ENCODE measurements at regions not wholly inside any gene's neighbourhood (a gene's known extent, or its start where the extent isn't known, plus 50 kb on each side); places are given as distances from the start of the nearest gene placed in this dataset.
"Not testable (repeated sequence)": the region's sequence is repeated elsewhere in the genome, so short reads cannot be mapped to it uniquely, and the experiment has no call there.

GRCh38 chr18:78501251-78501650 is 478.4 kb upstream of the SALL3 start:
- intact Hi-C loops (cut with DNase I; ENCODE audit: low total_unique reads), result no loop called here
- no peaks in the 10 kb centered on the region for H3K9me3 ChIP-seq
- no peaks in the 10 kb centered on the region for H3K4me1 ChIP-seq
- TF ChIP-seq CTCF (IDR thresholded peaks at IDR 0.05), result no peak
- no peaks in the 10 kb centered on the region for H3K36me3 ChIP-seq
- no peak for DNase-seq
- peaks cover 0 to 2% of the 10 kb centered on the region in 2 donors for H3K27me3 ChIP-seq
- no peak overlapping the region for H3K27ac ChIP-seq
- H3K4me3 ChIP-seq, result no peak overlapping the region

GRCh38 chr18:78503129-78503528 is 476.5 kb upstream of the SALL3 start:
- Histone ChIP-seq H3K4me1 (no peaks in the 10 kb centered on the region), H3K27me3 (peaks cover 0 to 6% of the 10 kb centered on the region in 2 donors), H3K4me3 (no peak overlapping the region), H3K36me3 (no peaks in the 10 kb centered on the region), H3K9me3 (no peaks in the 10 kb centered on the region), H3K27ac (no peak overlapping the region)
- no peak for TF ChIP-seq CTCF (IDR thresholded peaks at IDR 0.05)
- intact Hi-C loops (cut with DNase I; ENCODE audit: low total_unique reads), result no loop called here
- DNase-seq, result no peak

- Histone ChIP-seq H3K36me3 (no peaks in the 10 kb centered on the region), H3K4me3 (no peak overlapping the region), H3K4me1 (no peaks in the 10 kb centered on the region), H3K27me3 (peaks cover 0 to 6% of the 10 kb centered on the region in 2 donors), H3K9me3 (no peaks in the 10 kb centered on the region), H3K27ac (no peak overlapping the region)
- intact Hi-C loops (cut with DNase I; ENCODE audit: low total_unique reads), result no loop called here
- DNase-seq, result no peak
- TF ChIP-seq CTCF (IDR thresholded peaks at IDR 0.05), result no peak
These were observed 473.7 kb upstream of the SALL3 start for GRCh38 chr18:78505851-78506461.

GRCh38 chr18:78507217-78507616 is 472.4 kb upstream of the SALL3 start:
- H3K27ac ChIP-seq, result no peak overlapping the region
- no peaks in the 10 kb centered on the region for H3K36me3 ChIP-seq
- intact Hi-C loops (cut with DNase I; ENCODE audit: low total_unique reads), result no loop called here
- no peaks in the 10 kb centered on the region for H3K4me1 ChIP-seq
- TF ChIP-seq CTCF (IDR thresholded peaks at IDR 0.05), result no peak
- no peaks in the 10 kb centered on the region for H3K9me3 ChIP-seq
- no peak for DNase-seq
- peaks cover 0 to 6% of the 10 kb centered on the region in 2 donors for H3K27me3 ChIP-seq
- H3K4me3 ChIP-seq, result no peak overlapping the region

- H3K27me3 ChIP-seq; H3K27ac ChIP-seq; DNase-seq; H3K36me3 ChIP-seq; H3K4me3 ChIP-seq; H3K4me1 ChIP-seq; H3K9me3 ChIP-seq; intact Hi-C loops (cut with DNase I; ENCODE audit: low total_unique reads): not testable (repeated sequence)
These were observed 471.3 kb upstream of the SALL3 start for GRCh38 chr18:78508228-78508824.

- no peak for TF ChIP-seq CTCF (IDR thresholded peaks at IDR 0.05)
- DNase-seq, result no peak
- Histone ChIP-seq H3K27ac (no peak overlapping the region), H3K27me3 (peaks cover 0 to 6% of the 10 kb centered on the region in 2 donors), H3K4me1 (no peaks in the 10 kb centered on the region), H3K36me3 (no peaks in the 10 kb centered on the region), H3K9me3 (no peaks in the 10 kb centered on the region), H3K4me3 (no peak overlapping the region)
- intact Hi-C loops (cut with DNase I; ENCODE audit: low total_unique reads), result no loop called here
These were observed 469.5 kb upstream of the SALL3 start for GRCh38 chr18:78510091-78510490.
